Upper lobe of right lung (tissue), 1 donor: ENCODE measurements at regions not wholly inside any gene's neighbourhood (a gene's known extent, or its start where the extent isn't known, plus 50 kb on each side); places are given as distances from the start of the nearest gene placed in this dataset.
"Not testable (repeated sequence)": the region's sequence is repeated elsewhere in the genome, so short reads cannot be mapped to it uniquely, and the experiment has no call there.

Experiments used
- ATAC-seq: fragments of 200-7000 bp; cut with Tn5 transposase; one replicate; pipeline ENCODE4 v1.9.1; 2020; ENCODE audit warnings: mild to moderate bottlenecking, moderate library complexity
- DNase-seq: peaks from one replicate; pipeline ENCODE4 v3.0.0-alpha.2; 2020
- H3K27ac ChIP-seq: fragments of 200-600 bp; one replicate; pipeline ENCODE4 v1.8.0; 2022
- H3K27me3 ChIP-seq: fragments of 200-600 bp; one replicate; pipeline ENCODE4 v1.8.0; 2022; ENCODE audit warnings: mild to moderate bottlenecking
- H3K36me3 ChIP-seq: fragments of 200-600 bp; one replicate; pipeline ENCODE4 v1.8.0; 2022
- H3K4me1 ChIP-seq: fragments of 200-600 bp; one replicate; pipeline ENCODE4 v1.8.0; 2022
- H3K4me3 ChIP-seq: fragments of 200-600 bp; one replicate; pipeline ENCODE4 v1.8.0; 2022; ENCODE audit warnings: mild to moderate bottlenecking
- H3K9me3 ChIP-seq: fragments of 200-600 bp; one replicate; pipeline ENCODE4 v1.8.0; 2022
- CTCF ChIP-seq: fragments of 200-600 bp; IDR thresholded peaks from one replicate; pipeline ENCODE4 v1.8.0; 2022; ENCODE audit warnings: antibody characterized with exemption
- intact Hi-C: fragments of 100-400 bp; cut with DNase I; formaldehyde crosslinking; loops from one replicate; pipeline ENCODE4 v1.11.0; 2022
- donor health status: DM: no; HTN: yes; CAD: no; lungs with severe emphysema.

GRCh38 chr11:13614918-13615317, 53.5 kb upstream of the FAR1 start:
- H3K27me3 ChIP-seq, H3K4me3 ChIP-seq, ATAC-seq, H3K4me1 ChIP-seq, DNase-seq, H3K36me3 ChIP-seq, H3K9me3 ChIP-seq, intact Hi-C loops, H3K27ac ChIP-seq: not testable (repeated sequence)

GRCh38 chr11:13608656-13609055, 59.8 kb upstream of the FAR1 start:
- Histone ChIP-seq H3K27me3 (no peaks in the 10 kb centered on the region), H3K4me1 (no peaks in the 10 kb centered on the region), H3K4me3 (no peak overlapping the region), H3K36me3 (no peaks in the 10 kb centered on the region), H3K9me3 (no peaks in the 10 kb centered on the region), H3K27ac (no peak overlapping the region)
- no peak for ATAC-seq
- TF ChIP-seq CTCF: no peak
- intact Hi-C loops: no loop called here
- no peak for DNase-seq

GRCh38 chr11:13606701-13607100, 61.8 kb upstream of the FAR1 start:
- DNase-seq (no peak), ATAC-seq (no peak)
- Histone ChIP-seq H3K27ac (no peak overlapping the region), H3K4me3 (no peak overlapping the region), H3K4me1 (no peaks in the 10 kb centered on the region), H3K9me3 (no peaks in the 10 kb centered on the region), H3K27me3 (no peaks in the 10 kb centered on the region), H3K36me3 (no peaks in the 10 kb centered on the region)
- intact Hi-C loops: no loop called here
- no peak for TF ChIP-seq CTCF

GRCh38 chr11:13603661-13604060, 64.8 kb upstream of the FAR1 start:
- no peak for TF ChIP-seq CTCF
- ATAC-seq (no peak), DNase-seq (no peak)
- intact Hi-C loops: no loop called here
- H3K36me3 ChIP-seq: no peaks in the 10 kb centered on the region
- no peak overlapping the region for H3K4me3 ChIP-seq
- H3K27me3 ChIP-seq: no peaks in the 10 kb centered on the region
- no peaks in the 10 kb centered on the region for H3K9me3 ChIP-seq
- H3K4me1 ChIP-seq: no peaks in the 10 kb centered on the region
- no peak overlapping the region for H3K27ac ChIP-seq

- Histone ChIP-seq H3K36me3 (no peaks in the 10 kb centered on the region), H3K27me3 (no peaks in the 10 kb centered on the region), H3K4me3 (no peak overlapping the region), H3K4me1 (no peaks in the 10 kb centered on the region), H3K9me3 (no peaks in the 10 kb centered on the region), H3K27ac (no peak overlapping the region)
- ATAC-seq (no peak), DNase-seq (no peak)
- intact Hi-C loops: no loop called here
- no peak for TF ChIP-seq CTCF
Measured at GRCh38 chr11:13602844-13603243, 65.6 kb upstream of the FAR1 start.

GRCh38 chr11:13596611-13597326, 71.7 kb upstream of the FAR1 start:
- no peak overlapping the region for H3K4me3 ChIP-seq
- no peak for TF ChIP-seq CTCF
- no peak for ATAC-seq
- intact Hi-C loops: no loop called here
- no peaks in the 10 kb centered on the region for H3K4me1 ChIP-seq
- H3K27ac ChIP-seq: no peak overlapping the region
- no peaks in the 10 kb centered on the region for H3K9me3 ChIP-seq
- no peaks in the 10 kb centered on the region for H3K36me3 ChIP-seq
- no peaks in the 10 kb centered on the region for H3K27me3 ChIP-seq
- no peak for DNase-seq
